Endothelial cell of umbilical vein (primary cell): ENCODE measurements at regions not wholly inside any gene's neighbourhood (a gene's known extent, or its start where the extent isn't known, plus 50 kb on each side); places are given as distances from the start of the nearest gene placed in this dataset.

Experiments used
- BruUV-seq: library from RNA; stranded (reverse); fragments of 400-500 nt; replicated peaks from 2 replicates; lab custom pipeline; 2021; lab: Mats Ljungman, UMichigan
- CTCF ChIA-PET: fragments of 300-600, 350-600 bp; sonication (Branson Sonifier 250); formaldehyde crosslinking; loops from one replicate; lab custom pipeline; 2021; ENCODE audit warnings: antibody characterized with exemption, inconsistent platforms; lab: Charles Lee
- POLR2A ChIA-PET: fragments of 300-600, 350-600 bp; sonication (Branson Sonifier 250); formaldehyde crosslinking; loops from one replicate; lab custom pipeline; 2021; ENCODE audit warnings: antibody characterized with exemption, inconsistent platforms; lab: Charles Lee
- DNase-seq: peaks from one replicate; pipeline ENCODE4 v3.0.0-alpha.2; 2011; ENCODE audit warnings: low read depth, low spot score
- FAIRE-seq: peaks from 2 replicates; lab custom pipeline; 2011; peaks lifted over from hg19 to GRCh38; lab: Jason Lieb, UNC
- H2AFZ ChIP-seq: 2 replicates; pipeline ENCODE4 v1.6.0; 2012; ENCODE audit warnings: low read depth, low read length, control low read depth, inconsistent platforms
- H3K27ac ChIP-seq: 2 replicates; pipeline ENCODE4 v1.5.1; 2011; ENCODE audit warnings: low read depth, mild to moderate bottlenecking, control low read depth, low read length, moderate library complexity; ENCODE audit not compliant: insufficient read depth
- H3K27me3 ChIP-seq, 2 experiments: 2 replicates each; pipeline versions ENCODE4 v1.6.0 to v1.6.1; 2011; ENCODE audit warnings: low read length in 2 of 2, mixed read lengths in 1 of 2; ENCODE audit not compliant: control insufficient read depth in 2 of 2, insufficient read depth in 2 of 2
- H3K36me3 ChIP-seq, 2 experiments: 2 replicates in 1 of 2; 3 replicates in 1 of 2; pipeline ENCODE4 v1.5.1; 2011; ENCODE audit warnings: low read length in 2 of 2, mild to moderate bottlenecking in 1 of 2, moderate library complexity in 1 of 2; ENCODE audit not compliant: control insufficient read depth in 2 of 2, insufficient read depth in 2 of 2; ENCODE audit errors: extremely low read depth in 1 of 2
- H3K4me1 ChIP-seq: 3 replicates; pipeline ENCODE4 v1.5.1; 2011; ENCODE audit warnings: mild to moderate bottlenecking, low read length; ENCODE audit not compliant: control insufficient read depth, insufficient read depth; ENCODE audit errors: extremely low read depth
- H3K4me2 ChIP-seq: 2 replicates; pipeline ENCODE4 v1.6.1; 2011; ENCODE audit warnings: low read length, control low read depth, mixed read lengths; ENCODE audit not compliant: insufficient read depth
- H3K4me3 ChIP-seq, 3 experiments: fragments of 200-600 bp in 1 of 3; sonication (generic), shearing (Covaris generic) in 1 of 3; replicated peaks in 1 of 3; 2 replicates each; pipeline ENCODE4 v1.5.1; 2011 to 2016; ENCODE audit warnings: control low read depth in 3 of 3, low read length in 3 of 3, mild to moderate bottlenecking in 2 of 3, inconsistent platforms in 1 of 3, low read depth in 1 of 3, moderate library complexity in 1 of 3; ENCODE audit not compliant: insufficient read depth in 1 of 3
- H3K79me2 ChIP-seq: 2 replicates; pipeline ENCODE4 v1.6.0; 2012; ENCODE audit warnings: low read length, inconsistent platforms; ENCODE audit not compliant: control insufficient read depth, insufficient read depth
- H3K9ac ChIP-seq: replicated peaks from 2 replicates; pipeline ENCODE3; 2011; ENCODE audit warnings: low read length, control low read depth; ENCODE audit not compliant: insufficient read depth; ENCODE audit errors: extremely low read depth
- H3K9me1 ChIP-seq: replicated peaks from 3 replicates; pipeline ENCODE4 v1.6.0; 2011; ENCODE audit warnings: mild to moderate bottlenecking, low read length; ENCODE audit not compliant: control insufficient read depth, insufficient read depth; ENCODE audit errors: extremely low read depth
- H3K9me3 ChIP-seq: replicated peaks from 2 replicates; pipeline ENCODE4 v1.5.1; 2012; ENCODE audit warnings: low read length, inconsistent platforms; ENCODE audit not compliant: control insufficient read depth, insufficient read depth
- H4K20me1 ChIP-seq: replicated peaks from 2 replicates; pipeline ENCODE3; 2011; ENCODE audit warnings: mild to moderate bottlenecking, low read length; ENCODE audit not compliant: control insufficient read depth, insufficient read depth; ENCODE audit errors: extremely low read depth
- EZH2 ChIP-seq: IDR thresholded peaks from 2 replicates; pipeline ENCODE4 v1.6.1; 2012; ENCODE audit warnings: borderline replicate concordance, low read depth, mild to moderate bottlenecking, moderate library complexity, low read length, inconsistent platforms; ENCODE audit not compliant: severe bottlenecking
- FOS ChIP-seq: IDR thresholded peaks from 2 replicates; pipeline ENCODE4 v1.6.1; 2011; ENCODE audit warnings: mild to moderate bottlenecking, low read length, moderate library complexity, borderline replicate concordance; ENCODE audit not compliant: insufficient read depth
- GATA2 ChIP-seq: IDR thresholded peaks from 2 replicates; pipeline ENCODE4 v1.7.0; 2011; ENCODE audit warnings: low read depth, mild to moderate bottlenecking, moderate library complexity, mixed read lengths, low read length; ENCODE audit not compliant: insufficient read length, insufficient read depth
- JUN ChIP-seq: IDR thresholded peaks from 2 replicates; pipeline ENCODE4 v1.6.1; 2011; ENCODE audit warnings: borderline replicate concordance, low read depth; ENCODE audit not compliant: insufficient read length, insufficient read depth
- MYC ChIP-seq: IDR thresholded peaks from one replicate; pipeline ENCODE4 v1.6.1; 2011; ENCODE audit warnings: mild to moderate bottlenecking, low read depth, low read length
- POLR2A ChIP-seq: IDR thresholded peaks from 2 replicates; pipeline ENCODE4 v1.6.1; 2012; ENCODE audit warnings: low read depth, mild to moderate bottlenecking, control low read depth, low read length
- POLR2AphosphoS5 ChIP-seq: IDR thresholded peaks from 2 replicates; pipeline ENCODE4 v1.6.1; 2012; ENCODE audit warnings: low read depth, mild to moderate bottlenecking, control low read depth, low read length, moderate library complexity; ENCODE audit not compliant: insufficient read depth
- dilution Hi-C: fragments of 300-500 bp; cut with MboI; formaldehyde crosslinking; loops from one replicate; pipeline ENCODE4 v1.15.0; 2019; ENCODE audit warnings: low sequenced_read_pairs; ENCODE audit not compliant: extremely low pct_ligation_motif_present
- intact Hi-C: fragments of 100-400 bp; cut with micrococcal nuclease; formaldehyde crosslinking; loops from one replicate; pipeline ENCODE4 v1.10.0; 2022
- TF ChIP-seq, protein P1 (sequence below), 2 donors: IDR thresholded peaks; 1 replicate in 1 of 2; 2 replicates in 1 of 2; pipeline ENCODE4 v1.5.1; 2011; ENCODE audit warnings: low read length in 2 of 2, mild to moderate bottlenecking in 2 of 2, moderate library complexity in 2 of 2, control low read depth in 1 of 2, inconsistent platforms in 1 of 2, low read depth in 1 of 2; ENCODE audit not compliant: insufficient read depth in 1 of 2; ENCODE audit errors: extremely low read depth in 1 of 2
- TF ChIP-seq, protein P2 (sequence below): IDR thresholded peaks from 2 replicates; pipeline ENCODE4 v1.6.1; 2011; ENCODE audit not compliant: insufficient read depth, insufficient read length

DNA sequence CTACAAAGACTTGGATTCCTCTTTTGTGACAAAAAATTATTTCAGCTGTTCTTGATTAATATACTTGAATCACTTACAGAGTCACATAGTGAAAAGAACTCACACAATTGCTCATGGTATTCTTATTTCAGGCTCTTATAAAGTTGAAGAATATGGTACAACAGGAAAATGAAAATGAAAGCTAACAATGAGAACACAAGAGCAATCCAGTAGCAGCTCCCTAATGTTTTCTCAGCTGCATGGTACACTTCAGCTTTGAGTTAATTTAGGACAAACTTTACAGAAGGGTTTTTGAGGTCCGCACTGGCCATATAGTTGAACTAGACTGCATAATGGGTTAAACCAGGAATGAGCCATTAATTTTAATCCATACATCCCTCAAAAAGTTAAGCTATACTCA is 1261.8 kb downstream of the SLITRK5 start:
- FAIRE-seq (no peak), DNase-seq (no peak)
- no peaks in the 10 kb centered on the region for H3K9me3 ChIP-seq
- no peaks in the 10 kb centered on the region for H3K27me3 ChIP-seq
- H3K9me1 ChIP-seq = no peaks in the 10 kb centered on the region
- no peak overlapping the region for H3K27ac ChIP-seq
- no peak overlapping the region for H2AFZ ChIP-seq
- H4K20me1 ChIP-seq = peaks cover 2% of the 10 kb centered on the region
- no TSS peak for BruUV-seq
- no peak overlapping the region for H3K4me3 ChIP-seq
- intact Hi-C loops (no loop called here), dilution Hi-C loops (no loop called here)
- ChIA-PET POLR2A (no interaction called here), CTCF (no interaction called here)
- no peak overlapping the region for H3K4me2 ChIP-seq
- no peaks in the 10 kb centered on the region for H3K4me1 ChIP-seq
- no peak for TF ChIP-seq FOS
- no peak for TF ChIP-seq EZH2
- no peak for TF ChIP-seq MYC
- TF ChIP-seq, protein P1, sequence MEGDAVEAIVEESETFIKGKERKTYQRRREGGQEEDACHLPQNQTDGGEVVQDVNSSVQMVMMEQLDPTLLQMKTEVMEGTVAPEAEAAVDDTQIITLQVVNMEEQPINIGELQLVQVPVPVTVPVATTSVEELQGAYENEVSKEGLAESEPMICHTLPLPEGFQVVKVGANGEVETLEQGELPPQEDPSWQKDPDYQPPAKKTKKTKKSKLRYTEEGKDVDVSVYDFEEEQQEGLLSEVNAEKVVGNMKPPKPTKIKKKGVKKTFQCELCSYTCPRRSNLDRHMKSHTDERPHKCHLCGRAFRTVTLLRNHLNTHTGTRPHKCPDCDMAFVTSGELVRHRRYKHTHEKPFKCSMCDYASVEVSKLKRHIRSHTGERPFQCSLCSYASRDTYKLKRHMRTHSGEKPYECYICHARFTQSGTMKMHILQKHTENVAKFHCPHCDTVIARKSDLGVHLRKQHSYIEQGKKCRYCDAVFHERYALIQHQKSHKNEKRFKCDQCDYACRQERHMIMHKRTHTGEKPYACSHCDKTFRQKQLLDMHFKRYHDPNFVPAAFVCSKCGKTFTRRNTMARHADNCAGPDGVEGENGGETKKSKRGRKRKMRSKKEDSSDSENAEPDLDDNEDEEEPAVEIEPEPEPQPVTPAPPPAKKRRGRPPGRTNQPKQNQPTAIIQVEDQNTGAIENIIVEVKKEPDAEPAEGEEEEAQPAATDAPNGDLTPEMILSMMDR (IDR thresholded peaks at IDR 0.05; ENCODE audit: extremely low read depth in 1 of 2, insufficient read depth in 1 of 2, low read depth in 1 of 2, low read length in 2 of 2) = no peak
- no peak for TF ChIP-seq POLR2AphosphoS5
- no peak for TF ChIP-seq GATA2
- TF ChIP-seq, protein P2, sequence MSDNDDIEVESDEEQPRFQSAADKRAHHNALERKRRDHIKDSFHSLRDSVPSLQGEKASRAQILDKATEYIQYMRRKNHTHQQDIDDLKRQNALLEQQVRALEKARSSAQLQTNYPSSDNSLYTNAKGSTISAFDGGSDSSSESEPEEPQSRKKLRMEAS = no peak
- TF ChIP-seq JUN = no peak
- TF ChIP-seq POLR2A = no peak
- no peaks in the 10 kb centered on the region for H3K36me3 ChIP-seq
- H3K9ac ChIP-seq = no peak overlapping the region
- H3K79me2 ChIP-seq = no peaks in the 10 kb centered on the region
